ENCODE measurements at regions not wholly inside any gene's neighbourhood (a gene's known extent, or its start where the extent isn't known, plus 50 kb on each side); places are given as distances from the start of the nearest gene placed in this dataset.
A peak's percentile ranks its signal among the peaks of the same experiment; 100 is the strongest.
"Not testable (repeated sequence)": the region's sequence is repeated elsewhere in the genome, so short reads cannot be mapped to it uniquely, and the experiment has no call there.

GRCh38 chr4:63302078-63302477, 1107.2 kb downstream of the TECRL start:
- DNase-seq (ENCODE audit: low spot score) = no peak

GRCh38 chr4:63296773-63297172, 1112.5 kb downstream of the TECRL start:
- peak; percentile 2 for DNase-seq (ENCODE audit: low spot score)

DNA sequence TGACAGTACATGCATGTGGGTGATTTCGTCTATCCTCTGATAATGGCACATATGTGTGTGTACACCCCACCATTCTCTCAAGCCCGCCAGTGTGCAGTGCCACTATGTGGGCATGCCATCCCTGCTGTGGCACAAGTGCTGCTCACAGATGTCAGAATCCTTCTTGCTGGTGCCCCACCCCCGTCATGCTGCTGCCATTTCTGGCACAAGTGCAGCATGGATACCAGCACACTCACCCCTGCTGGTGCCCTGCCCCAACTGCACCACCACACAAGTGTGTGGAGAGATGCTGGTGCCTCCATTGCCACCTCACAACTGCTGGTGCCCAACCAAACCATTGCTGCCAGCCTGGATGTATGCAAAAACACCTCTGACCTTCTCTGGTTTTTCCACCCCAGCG, 1133.8 kb downstream of the TECRL start:
- DNase-seq (ENCODE audit: low spot score) = no peak

- no peak for DNase-seq (ENCODE audit: low spot score)
Observed at GRCh38 chr4:63269156-63269555, 1140.1 kb downstream of the TECRL start.

DNA sequence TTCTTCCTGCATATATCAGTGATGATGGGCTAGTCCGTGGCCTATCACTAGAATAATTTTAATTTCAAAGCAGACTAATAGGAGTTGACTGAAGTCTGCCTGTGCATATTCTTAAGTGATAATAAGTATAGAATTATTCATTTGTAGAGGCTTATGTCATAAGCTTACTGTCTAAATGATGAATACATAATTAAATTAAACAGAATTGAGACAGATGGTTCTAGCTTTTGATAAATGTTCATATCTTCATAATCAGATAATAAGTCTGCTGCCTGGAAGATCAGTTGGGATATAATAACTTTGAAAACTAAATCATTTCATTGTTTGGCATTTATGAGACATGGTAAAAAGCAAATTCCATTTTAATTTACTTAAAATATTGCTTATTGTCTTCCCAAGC, 1175.6 kb downstream of the TECRL start:
- no peak for DNase-seq (ENCODE audit: low spot score)

DNA sequence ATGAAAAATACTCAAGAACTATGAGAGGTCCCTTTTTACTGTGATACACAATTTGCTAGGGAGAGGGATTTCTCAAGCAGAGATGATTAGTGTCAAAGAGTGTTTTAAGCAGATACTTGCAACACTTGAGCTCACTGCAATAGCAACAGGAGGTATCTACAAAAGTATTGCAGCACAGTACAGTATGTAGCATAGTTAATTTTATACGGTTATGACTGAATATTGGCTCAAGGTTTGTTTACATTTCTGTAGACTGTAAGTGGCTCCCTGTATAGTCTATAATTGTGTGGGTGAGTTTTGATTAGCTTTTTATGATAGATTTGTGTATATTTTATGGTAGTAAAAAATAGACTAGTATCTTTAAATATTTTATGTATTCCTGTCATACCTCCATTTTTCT, 1177.2 kb downstream of the TECRL start:
- DNase-seq (ENCODE audit: low spot score) = no peak

DNA sequence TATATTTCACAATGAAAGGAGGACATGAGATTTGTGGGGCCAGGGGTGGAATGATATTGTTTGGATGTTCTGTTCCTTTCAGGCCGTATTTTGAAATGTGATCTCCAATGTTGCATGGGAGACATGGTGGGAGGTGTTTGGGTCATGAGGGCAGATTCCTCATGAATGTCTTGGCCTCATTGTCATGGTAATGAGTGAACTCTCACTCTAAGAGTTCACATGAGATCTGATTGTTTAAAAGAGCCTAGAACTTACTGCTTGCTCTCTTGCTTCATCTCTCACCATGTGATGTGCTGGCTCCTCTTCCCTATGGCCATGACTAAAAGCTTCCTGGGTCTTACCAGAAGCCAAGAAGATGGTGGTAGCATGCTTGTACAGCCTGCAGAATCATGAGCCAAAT, 1183.0 kb downstream of the TECRL start:
- DNase-seq (ENCODE audit: low spot score) = no peak

DNA sequence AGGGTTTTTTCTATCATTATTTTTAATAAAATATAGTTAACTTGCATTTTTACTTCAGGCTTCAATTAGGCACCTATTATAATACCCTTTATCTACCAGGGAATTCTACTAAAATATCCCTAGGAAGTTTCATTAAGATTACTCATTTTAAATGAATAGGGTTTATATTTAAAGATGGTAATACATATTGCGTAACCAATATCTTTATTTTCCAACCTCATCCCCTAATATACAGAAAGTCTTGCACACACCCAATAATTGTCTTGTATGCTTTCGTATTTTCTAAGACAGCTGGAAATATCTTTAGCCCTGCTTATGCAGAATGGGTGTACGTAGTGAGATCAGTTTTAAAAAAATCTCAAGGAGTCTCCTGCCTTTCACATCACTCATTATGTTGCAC, 1186.8 kb downstream of the TECRL start:
- DNase-seq (ENCODE audit: low spot score) = no peak

GRCh38 chr4:63221477-63221876, 1187.8 kb downstream of the TECRL start:
- no peak for DNase-seq (ENCODE audit: low spot score)

- DNase-seq (ENCODE audit: low spot score) = no peak
Observed at GRCh38 chr4:63218856-63219255, 1190.4 kb downstream of the TECRL start.

DNA sequence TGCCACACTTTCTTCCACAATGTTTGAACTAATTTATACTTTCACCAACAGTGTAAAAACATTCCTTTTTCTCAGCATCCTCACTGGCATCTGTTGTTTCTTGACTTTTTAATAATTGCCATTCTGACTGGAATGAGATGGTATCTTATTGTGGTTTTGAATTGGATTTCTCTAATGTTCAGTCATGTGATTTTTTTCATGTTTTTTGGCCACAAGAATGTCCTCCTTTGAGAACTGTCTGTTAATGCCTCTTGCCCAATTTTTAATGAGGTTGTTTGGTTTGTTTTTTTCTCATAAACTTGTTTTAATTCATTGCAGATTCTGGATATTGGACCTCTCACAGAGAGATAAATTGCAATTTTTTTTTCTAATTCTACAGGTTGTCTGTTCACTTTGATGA, 1195.2 kb downstream of the TECRL start:
- DNase-seq (ENCODE audit: low spot score) = no peak

DNA sequence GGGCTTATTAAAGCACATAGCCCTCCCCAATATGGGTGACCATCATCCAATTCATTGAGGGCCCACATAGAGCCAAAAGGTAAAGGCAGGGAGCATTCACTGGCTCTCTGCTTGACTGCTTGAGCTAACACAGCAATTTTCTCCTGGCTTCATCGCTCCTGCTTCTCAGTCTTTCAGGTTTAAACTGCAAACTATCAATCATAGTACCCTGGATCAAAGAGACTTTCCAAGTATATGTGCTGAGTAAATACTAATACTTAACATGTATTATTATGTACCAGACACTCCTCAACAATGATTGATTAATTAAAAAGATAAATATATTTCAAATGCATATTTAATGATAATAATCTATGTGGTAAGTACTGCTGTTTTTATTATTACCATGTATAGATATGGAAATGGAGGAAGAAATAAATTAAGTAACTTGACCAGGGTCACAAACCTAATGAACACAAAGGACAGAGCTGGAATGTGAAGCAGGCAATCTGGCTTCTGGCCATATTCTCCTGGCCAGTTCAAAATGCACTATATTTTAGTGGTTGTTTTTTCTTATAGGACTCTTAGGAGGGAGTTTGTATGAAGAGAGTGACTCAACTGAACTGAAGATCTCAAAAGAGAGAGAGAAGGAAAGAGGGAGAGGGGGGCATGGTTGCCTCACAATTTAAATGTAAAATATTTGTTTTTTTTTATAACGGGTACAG, 1197.3 kb downstream of the TECRL start:
- DNase-seq (ENCODE audit: low spot score) = no peak

DNA sequence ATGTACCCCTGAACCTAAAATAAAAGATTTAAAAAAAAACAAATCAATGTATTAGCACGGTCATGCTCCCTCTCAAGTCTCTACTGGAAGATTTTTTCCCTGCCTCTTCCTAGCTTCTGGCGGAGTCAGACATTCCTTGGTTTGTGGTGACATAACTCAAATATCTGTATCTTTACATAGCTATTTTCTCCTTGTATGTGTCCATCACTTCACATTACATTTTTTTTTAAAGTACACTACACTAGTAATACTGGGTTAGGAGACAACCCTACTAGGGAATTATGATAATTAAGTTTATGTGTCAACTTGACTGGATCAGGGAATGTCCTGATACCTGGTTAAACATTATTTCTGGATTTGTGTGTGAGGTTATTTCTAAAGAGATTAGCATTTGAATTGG, 1197.9 kb downstream of the TECRL start:
- DNase-seq (ENCODE audit: low spot score) = no peak

GRCh38 chr4:63193029-63193428, 1216.2 kb downstream of the TECRL start:
- DNase-seq (ENCODE audit: low spot score) = not testable (repeated sequence)

- DNase-seq (ENCODE audit: low spot score) = no peak
Observed at GRCh38 chr4:63171341-63171740, 1237.9 kb downstream of the TECRL start.

DNA sequence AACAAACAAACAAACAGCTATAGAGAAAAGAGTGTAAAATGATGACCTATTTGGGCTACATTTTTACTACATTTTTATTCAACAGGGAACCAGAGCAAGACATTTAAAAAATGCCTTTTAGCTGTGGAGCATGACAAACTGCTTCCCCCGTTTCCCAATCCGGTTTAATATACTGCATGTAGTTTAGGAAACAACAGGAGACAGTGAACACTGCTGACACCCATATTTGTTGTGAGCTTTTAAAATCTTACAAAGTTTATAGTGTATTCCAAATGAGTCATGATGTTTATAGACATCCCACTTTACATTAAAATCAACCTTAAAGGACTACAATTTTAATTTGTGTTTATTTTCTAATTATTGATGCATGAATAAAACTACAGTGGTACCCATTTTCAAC, 1238.3 kb downstream of the TECRL start:
- no peak for DNase-seq (ENCODE audit: low spot score)

GRCh38 chr4:63169836-63170235, 1239.4 kb downstream of the TECRL start:
- peak; percentile 33 for DNase-seq (ENCODE audit: low spot score)

GRCh38 chr4:63155561-63155960, 1253.7 kb downstream of the TECRL start:
- DNase-seq (ENCODE audit: low spot score) = no peak

DNA sequence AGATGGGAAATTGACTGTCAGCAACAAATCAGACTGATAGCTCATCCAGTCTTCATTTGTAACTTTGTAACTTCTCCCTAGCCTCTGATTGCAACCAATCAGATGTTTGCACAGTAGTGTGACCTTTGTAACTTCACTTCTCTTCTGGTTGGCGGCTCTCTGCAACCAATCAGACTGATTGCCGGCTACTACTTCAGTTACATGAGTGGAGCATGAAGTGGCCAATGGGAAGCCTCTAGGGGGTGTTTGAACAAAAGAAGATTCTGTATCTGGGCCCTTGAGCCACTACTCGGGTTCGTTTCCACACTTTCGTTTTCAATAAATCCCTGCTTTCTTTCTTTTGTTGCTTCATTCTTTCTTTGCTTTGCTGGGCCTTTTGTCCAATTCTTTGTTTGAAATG, 1285.8 kb downstream of the TECRL start:
- no peak for DNase-seq (ENCODE audit: low spot score)

DNA sequence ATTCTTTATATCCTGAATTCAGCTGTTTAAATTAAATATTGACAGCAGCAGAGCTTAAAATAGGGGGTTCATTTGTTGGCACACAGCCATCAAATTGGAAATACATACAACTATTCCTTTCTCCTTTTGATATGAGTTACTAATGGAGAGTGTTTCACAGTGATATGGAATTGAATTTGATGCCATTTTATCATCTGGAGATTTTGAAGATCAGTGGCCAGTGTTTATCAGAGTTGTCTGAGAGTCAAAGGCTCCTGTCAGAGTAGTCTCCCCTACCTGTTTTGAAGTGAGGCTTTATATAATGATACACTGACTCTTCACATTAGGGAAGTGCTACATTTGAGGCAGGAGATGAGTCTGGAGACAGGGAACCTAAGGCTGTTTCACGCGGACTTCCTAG, 1286.3 kb downstream of the TECRL start:
- DNase-seq (ENCODE audit: low spot score) = no peak

DNA sequence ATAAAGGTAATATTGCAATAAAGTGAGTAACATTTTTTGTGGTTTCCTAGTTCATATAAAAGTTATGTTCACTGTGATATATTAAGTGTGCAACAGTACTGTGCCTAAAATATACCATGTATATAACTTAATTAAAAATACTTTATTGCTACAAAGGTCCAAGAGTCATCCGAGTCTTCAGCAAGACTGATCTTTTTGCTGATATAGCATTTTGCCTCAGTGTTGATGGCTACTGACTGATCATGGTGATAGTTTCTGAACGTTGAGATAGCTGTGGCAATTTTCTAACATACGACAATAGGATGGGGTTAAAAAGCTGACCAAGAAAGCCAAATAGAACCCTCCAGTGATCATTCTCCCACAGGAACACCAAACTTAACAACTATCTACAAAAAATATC, 1302.7 kb downstream of the TECRL start:
- DNase-seq (ENCODE audit: low spot score) = no peak

DNA sequence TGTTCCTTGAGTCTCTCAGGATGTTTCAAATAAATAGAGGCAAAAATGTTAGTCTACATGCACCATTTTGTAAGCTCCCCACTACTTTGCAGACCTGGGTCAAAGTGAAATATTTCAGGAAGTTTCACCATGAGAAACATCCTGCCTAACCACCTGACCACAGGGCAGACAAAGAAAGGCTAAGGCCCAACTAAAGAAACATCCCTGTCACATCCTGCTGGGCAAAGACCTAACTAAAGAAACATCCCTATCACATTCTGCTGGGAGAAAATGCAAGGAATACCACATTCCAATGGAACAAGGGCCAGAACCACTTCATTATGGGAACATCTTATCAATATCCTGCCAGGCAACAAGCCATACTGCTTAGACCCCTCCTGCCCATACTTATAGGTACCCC, 1303.4 kb downstream of the TECRL start:
- no peak for DNase-seq (ENCODE audit: low spot score)

- DNase-seq (ENCODE audit: low spot score) = no peak
Observed at GRCh38 chr4:63090641-63091040, 1318.6 kb downstream of the TECRL start.

GRCh38 chr4:63085091-63085490, 1324.2 kb downstream of the TECRL start:
- no peak for DNase-seq (ENCODE audit: low spot score)

Data from umbilical cord (tissue), 1 donor.